ENCODE measurements at regions not wholly inside any gene's neighbourhood (a gene's known extent, or its start where the extent isn't known, plus 50 kb on each side); places are given as distances from the start of the nearest gene placed in this dataset.

DNA sequence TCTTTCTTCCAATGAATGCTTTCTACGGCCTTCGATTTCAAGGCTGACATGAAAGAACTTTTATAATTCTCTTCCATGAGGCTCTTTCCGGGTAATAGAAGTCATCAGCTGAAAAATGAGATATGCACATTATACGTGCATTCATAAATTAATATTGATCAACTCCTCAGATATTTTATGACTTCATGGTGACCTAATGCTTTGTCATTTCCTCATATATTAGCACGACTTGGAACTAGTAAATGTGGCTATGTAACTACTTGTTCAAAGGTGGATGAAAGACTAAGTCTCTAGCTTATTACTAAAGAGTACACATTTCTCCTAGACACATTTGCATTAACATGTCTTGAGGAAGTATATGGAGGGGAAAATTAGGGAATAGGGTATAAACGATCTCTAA is 168.8 kb downstream of the HDGFL1 start:
- Histone ChIP-seq H3K36me3 (ENCODE audit: control insufficient read depth in 1 of 2, insufficient read depth in 2 of 2, low read length in 1 of 2) (no peaks in the 10 kb centered on the region), H3K4me1 (ENCODE audit: control insufficient read depth in 1 of 2, insufficient read depth in 2 of 2, low read length in 2 of 2) (no peaks in the 10 kb centered on the region), H3K27ac (ENCODE audit: low read depth in 1 of 2, low read length in 2 of 2) (no peak overlapping the region), H3K4me3 (ENCODE audit: low read length in 2 of 2) (no peak overlapping the region), H3K9me3 (ENCODE audit: control insufficient read depth, low read length) (no peaks in the 10 kb centered on the region), H3K27me3 (ENCODE audit: control insufficient read depth in 1 of 2, insufficient read depth in 2 of 2, low read length in 1 of 2) (no peaks in the 10 kb centered on the region)
- WGBS, 2 donors = 95% methylated on average over 6 of the region's 6 CpGs
- DNase-seq (no peak), ATAC-seq (ENCODE audit: low FRiP score) (no peak)
- intact Hi-C loops (cut with DNase I) = loop anchor here in 1 of 2 donors (10.0 kb wide), 1 partner anchor 1143 kb away; the partner anchor contains the start of gene SOX4

DNA sequence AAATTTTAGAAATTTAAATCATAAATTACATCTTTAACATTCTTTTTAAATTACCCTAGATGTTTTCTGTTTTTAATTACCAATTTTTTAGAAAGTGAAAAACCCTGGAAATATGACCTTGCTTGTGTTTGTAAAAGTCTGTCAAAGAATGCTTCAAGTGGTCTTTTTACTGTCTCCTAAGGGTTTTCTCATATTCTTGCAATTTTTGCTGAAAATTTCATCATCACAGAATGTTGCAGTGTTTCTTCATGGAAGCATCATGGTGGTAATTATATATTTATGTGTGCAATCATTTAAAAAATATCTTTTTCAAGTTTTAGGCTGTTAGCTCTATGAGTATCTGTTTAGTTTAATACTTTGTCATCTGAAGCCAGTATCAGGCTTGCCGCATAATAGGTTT is 178.2 kb downstream of the HDGFL1 start:
- DNase-seq (no peak), ATAC-seq (ENCODE audit: low FRiP score) (no peak)
- no peaks in the 10 kb centered on the region for H3K36me3 ChIP-seq (ENCODE audit: control insufficient read depth in 1 of 2, insufficient read depth in 2 of 2, low read length in 1 of 2)
- H3K4me1 ChIP-seq (ENCODE audit: control insufficient read depth in 1 of 2, insufficient read depth in 2 of 2, low read length in 2 of 2) = no peaks in the 10 kb centered on the region
- WGBS, 2 donors = 48 to 97% methylated on average over 1 of the region's 1 CpG
- no peak overlapping the region for H3K27ac ChIP-seq (ENCODE audit: low read depth in 1 of 2, low read length in 2 of 2)
- H3K4me3 ChIP-seq (ENCODE audit: low read length in 2 of 2) = no peak overlapping the region
- H3K27me3 ChIP-seq (ENCODE audit: control insufficient read depth in 1 of 2, insufficient read depth in 2 of 2, low read length in 1 of 2) = no peaks in the 10 kb centered on the region
- intact Hi-C loops (cut with DNase I) = no loop called here
- no peaks in the 10 kb centered on the region for H3K9me3 ChIP-seq (ENCODE audit: control insufficient read depth, low read length)

DNA sequence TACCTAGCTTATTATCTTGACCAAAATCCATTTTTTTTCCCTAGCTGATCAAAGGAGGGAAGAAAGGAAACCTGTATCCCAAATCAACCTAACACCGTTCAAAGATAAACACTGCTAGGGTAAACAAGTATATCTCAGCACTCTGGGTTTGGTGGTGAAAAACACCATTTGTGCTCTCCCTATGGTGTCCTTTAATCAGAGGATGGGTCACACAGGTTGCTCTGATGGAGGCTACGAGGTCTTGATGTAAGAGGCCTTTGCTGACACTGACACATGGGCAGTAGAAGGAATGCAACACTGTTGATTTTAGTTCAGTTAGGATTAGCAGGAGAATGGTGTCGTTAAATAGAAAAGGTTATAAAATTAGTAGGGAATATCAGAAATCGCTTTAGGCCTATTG is 179.3 kb downstream of the HDGFL1 start:
- DNase-seq (no peak), ATAC-seq (ENCODE audit: low FRiP score) (no peak)
- no peaks in the 10 kb centered on the region for H3K4me1 ChIP-seq (ENCODE audit: control insufficient read depth in 1 of 2, insufficient read depth in 2 of 2, low read length in 2 of 2)
- no peak overlapping the region for H3K27ac ChIP-seq (ENCODE audit: low read depth in 1 of 2, low read length in 2 of 2)
- H3K4me3 ChIP-seq (ENCODE audit: low read length in 2 of 2) = no peak overlapping the region
- no peaks in the 10 kb centered on the region for H3K9me3 ChIP-seq (ENCODE audit: control insufficient read depth, low read length)
- intact Hi-C loops (cut with DNase I) = no loop called here
- 84 to 91% methylated on average over 4 of the region's 4 CpGs for WGBS, 2 donors
- no peaks in the 10 kb centered on the region for H3K27me3 ChIP-seq (ENCODE audit: control insufficient read depth in 1 of 2, insufficient read depth in 2 of 2, low read length in 1 of 2)
- no peaks in the 10 kb centered on the region for H3K36me3 ChIP-seq (ENCODE audit: control insufficient read depth in 1 of 2, insufficient read depth in 2 of 2, low read length in 1 of 2)

DNA sequence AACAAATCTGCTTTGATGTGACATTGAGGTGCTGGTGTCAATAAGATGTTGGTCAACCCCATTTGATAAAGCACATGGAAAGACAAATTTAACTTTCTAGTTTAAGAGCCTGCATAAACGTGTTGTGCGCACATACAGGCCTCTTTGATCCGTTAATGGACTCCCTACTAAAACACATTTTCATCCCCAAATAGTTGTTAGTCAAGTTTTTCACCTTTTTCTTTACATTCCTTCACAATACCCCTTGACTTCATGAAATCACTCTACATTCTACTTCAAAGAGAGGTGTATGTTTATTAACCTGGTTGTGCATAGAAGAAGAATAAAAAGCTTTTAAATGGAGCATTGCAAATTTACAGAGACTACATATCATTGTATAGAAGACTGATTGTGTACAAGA is 180.3 kb downstream of the HDGFL1 start:
- Histone ChIP-seq H3K27me3 (ENCODE audit: control insufficient read depth in 1 of 2, insufficient read depth in 2 of 2, low read length in 1 of 2) (no peaks in the 10 kb centered on the region), H3K9me3 (ENCODE audit: control insufficient read depth, low read length) (no peaks in the 10 kb centered on the region), H3K36me3 (ENCODE audit: control insufficient read depth in 1 of 2, insufficient read depth in 2 of 2, low read length in 1 of 2) (no peaks in the 10 kb centered on the region), H3K4me3 (ENCODE audit: low read length in 2 of 2) (no peak overlapping the region), H3K27ac (ENCODE audit: low read depth in 1 of 2, low read length in 2 of 2) (no peak overlapping the region), H3K4me1 (ENCODE audit: control insufficient read depth in 1 of 2, insufficient read depth in 2 of 2, low read length in 2 of 2) (no peaks in the 10 kb centered on the region)
- DNase-seq (no peak), ATAC-seq (ENCODE audit: low FRiP score) (no peak)
- intact Hi-C loops (cut with DNase I) = no loop called here
- 92 to 95% methylated on average over 3 of the region's 3 CpGs for whole genome bisulfite sequencing, 2 donors

GRCh38 chr6:22751223-22751622 is 181.9 kb downstream of the HDGFL1 start:
- Histone ChIP-seq H3K4me3 (ENCODE audit: low read length in 2 of 2) (no peak overlapping the region), H3K9me3 (ENCODE audit: control insufficient read depth, low read length) (no peaks in the 10 kb centered on the region), H3K27me3 (ENCODE audit: control insufficient read depth in 1 of 2, insufficient read depth in 2 of 2, low read length in 1 of 2) (no peaks in the 10 kb centered on the region), H3K27ac (ENCODE audit: low read depth in 1 of 2, low read length in 2 of 2) (no peak overlapping the region), H3K36me3 (ENCODE audit: control insufficient read depth in 1 of 2, insufficient read depth in 2 of 2, low read length in 1 of 2) (no peaks in the 10 kb centered on the region), H3K4me1 (ENCODE audit: control insufficient read depth in 1 of 2, insufficient read depth in 2 of 2, low read length in 2 of 2) (no peaks in the 10 kb centered on the region)
- ATAC-seq (ENCODE audit: low FRiP score) (no peak), DNase-seq (no peak)
- 96 to 98% methylated on average over 2 of the region's 2 CpGs for WGBS, 2 donors
- intact Hi-C loops (cut with DNase I) = no loop called here

DNA sequence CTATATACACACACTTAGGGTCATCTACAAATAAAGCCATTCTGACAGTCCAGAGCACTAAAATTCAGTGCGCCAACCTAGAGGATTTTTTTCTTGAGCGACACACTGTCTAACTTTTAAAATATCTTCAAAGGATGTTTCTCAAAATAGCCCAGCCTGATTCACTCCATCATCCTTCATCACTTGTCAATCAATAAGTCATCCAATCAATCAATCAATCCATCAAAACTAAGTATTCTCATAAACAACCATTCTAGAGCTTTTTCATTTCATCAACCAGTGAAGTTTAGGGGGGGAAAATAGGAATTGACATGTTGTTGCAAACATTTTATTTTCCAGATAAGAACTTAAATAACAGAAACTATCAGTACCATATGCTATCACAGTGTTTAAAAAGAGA is 183.2 kb downstream of the HDGFL1 start:
- Histone ChIP-seq H3K4me1 (ENCODE audit: control insufficient read depth in 1 of 2, insufficient read depth in 2 of 2, low read length in 2 of 2) (no peaks in the 10 kb centered on the region), H3K9me3 (ENCODE audit: control insufficient read depth, low read length) (no peaks in the 10 kb centered on the region), H3K4me3 (ENCODE audit: low read length in 2 of 2) (no peak overlapping the region), H3K36me3 (ENCODE audit: control insufficient read depth in 1 of 2, insufficient read depth in 2 of 2, low read length in 1 of 2) (no peaks in the 10 kb centered on the region), H3K27ac (ENCODE audit: low read depth in 1 of 2, low read length in 2 of 2) (no peak overlapping the region), H3K27me3 (ENCODE audit: control insufficient read depth in 1 of 2, insufficient read depth in 2 of 2, low read length in 1 of 2) (no peaks in the 10 kb centered on the region)
- WGBS, 2 donors = 92 to 94% methylated on average over 2 of the region's 2 CpGs
- ATAC-seq (ENCODE audit: low FRiP score) = no peak
- no peak for DNase-seq
- intact Hi-C loops (cut with DNase I) = no loop called here

GRCh38 chr6:22754061-22754460 is 184.7 kb downstream of the HDGFL1 start:
- Histone ChIP-seq H3K9me3 (ENCODE audit: control insufficient read depth, low read length) (no peaks in the 10 kb centered on the region), H3K36me3 (ENCODE audit: control insufficient read depth in 1 of 2, insufficient read depth in 2 of 2, low read length in 1 of 2) (no peaks in the 10 kb centered on the region), H3K4me3 (ENCODE audit: low read length in 2 of 2) (no peak overlapping the region), H3K4me1 (ENCODE audit: control insufficient read depth in 1 of 2, insufficient read depth in 2 of 2, low read length in 2 of 2) (no peaks in the 10 kb centered on the region), H3K27ac (ENCODE audit: low read depth in 1 of 2, low read length in 2 of 2) (no peak overlapping the region), H3K27me3 (ENCODE audit: control insufficient read depth in 1 of 2, insufficient read depth in 2 of 2, low read length in 1 of 2) (no peaks in the 10 kb centered on the region)
- no peak for ATAC-seq (ENCODE audit: low FRiP score)
- DNase-seq = no peak
- intact Hi-C loops (cut with DNase I) = no loop called here
- WGBS, 2 donors = 35 to 37% methylated on average over 2 of the region's 2 CpGs

DNA sequence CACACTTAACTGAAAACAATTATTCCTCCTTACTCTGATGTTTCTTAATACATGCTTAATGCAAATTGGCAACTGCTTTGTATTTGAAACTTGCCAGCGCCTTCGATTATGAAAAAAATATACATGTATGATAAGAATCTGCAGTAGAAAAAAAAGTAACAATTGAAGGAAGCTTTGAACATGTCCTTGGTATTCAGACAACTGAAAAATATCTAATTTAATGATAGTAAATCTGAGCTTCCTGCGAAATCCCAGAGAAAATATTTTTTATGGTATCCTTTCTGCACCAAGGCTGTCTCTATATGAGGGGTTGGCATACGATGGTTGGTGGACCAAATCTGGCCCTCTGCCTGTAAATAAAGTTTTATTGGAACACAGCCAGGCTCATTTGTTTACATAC is 186.2 kb downstream of the HDGFL1 start:
- H3K4me3 ChIP-seq (ENCODE audit: low read length in 2 of 2) = no peak overlapping the region
- no peaks in the 10 kb centered on the region for H3K36me3 ChIP-seq (ENCODE audit: control insufficient read depth in 1 of 2, insufficient read depth in 2 of 2, low read length in 1 of 2)
- WGBS, 2 donors = 89 to 90% methylated on average over 4 of the region's 4 CpGs
- intact Hi-C loops (cut with DNase I) = no loop called here
- ATAC-seq (ENCODE audit: low FRiP score) (no peak), DNase-seq (no peak)
- H3K27me3 ChIP-seq (ENCODE audit: control insufficient read depth in 1 of 2, insufficient read depth in 2 of 2, low read length in 1 of 2) = no peaks in the 10 kb centered on the region
- no peak overlapping the region for H3K27ac ChIP-seq (ENCODE audit: low read depth in 1 of 2, low read length in 2 of 2)
- H3K9me3 ChIP-seq (ENCODE audit: control insufficient read depth, low read length) = no peaks in the 10 kb centered on the region
- no peaks in the 10 kb centered on the region for H3K4me1 ChIP-seq (ENCODE audit: control insufficient read depth in 1 of 2, insufficient read depth in 2 of 2, low read length in 2 of 2)

GRCh38 chr6:22756365-22756764 is 187.0 kb downstream of the HDGFL1 start:
- Histone ChIP-seq H3K4me3 (ENCODE audit: low read length in 2 of 2) (no peak overlapping the region), H3K9me3 (ENCODE audit: control insufficient read depth, low read length) (no peaks in the 10 kb centered on the region), H3K36me3 (ENCODE audit: control insufficient read depth in 1 of 2, insufficient read depth in 2 of 2, low read length in 1 of 2) (no peaks in the 10 kb centered on the region), H3K27me3 (ENCODE audit: control insufficient read depth in 1 of 2, insufficient read depth in 2 of 2, low read length in 1 of 2) (no peaks in the 10 kb centered on the region), H3K4me1 (ENCODE audit: control insufficient read depth in 1 of 2, insufficient read depth in 2 of 2, low read length in 2 of 2) (no peaks in the 10 kb centered on the region), H3K27ac (ENCODE audit: low read depth in 1 of 2, low read length in 2 of 2) (no peak overlapping the region)
- ATAC-seq (ENCODE audit: low FRiP score) (no peak), DNase-seq (no peak)
- WGBS, 2 donors = 88 to 96% methylated on average over 3 of the region's 3 CpGs
- intact Hi-C loops (cut with DNase I) = no loop called here
